Mesendoderm (in vitro differentiated cells): ENCODE measurements at regions not wholly inside any gene's neighbourhood (a gene's known extent, or its start where the extent isn't known, plus 50 kb on each side); places are given as distances from the start of the nearest gene placed in this dataset.

Experiments
- DNase-seq: peaks from one replicate; pipeline ENCODE4 v3.0.0; 2013
- H2AK5ac ChIP-seq: 2 replicates; pipeline ENCODE4 v1.6.1; 2013; ENCODE audit warnings: low read length, inconsistent platforms
- H2BK120ac ChIP-seq: 2 replicates; pipeline ENCODE4 v1.6.1; 2013; ENCODE audit warnings: low read depth, mild to moderate bottlenecking, low read length, moderate library complexity, mixed read lengths
- H2BK15ac ChIP-seq: replicated peaks from 2 replicates; pipeline ENCODE4 v1.6.1; 2013; ENCODE audit warnings: low read depth, mild to moderate bottlenecking, moderate library complexity
- H2BK5ac ChIP-seq: 2 replicates; pipeline ENCODE4 v1.6.1; 2013; ENCODE audit warnings: low read length, inconsistent platforms
- H3K18ac ChIP-seq: 2 replicates; pipeline ENCODE4 v1.6.1; 2013; ENCODE audit warnings: mild to moderate bottlenecking, low read length, mixed read lengths
- H3K23ac ChIP-seq: one replicate; pipeline ENCODE4 v1.6.1; 2013; ENCODE audit warnings: low read length
- H3K27ac ChIP-seq: 2 replicates; pipeline ENCODE4 v1.5.1; 2013; ENCODE audit warnings: low read depth, mild to moderate bottlenecking, inconsistent platforms, low read length, moderate library complexity
- H3K27me3 ChIP-seq: 2 replicates; pipeline ENCODE4 v1.6.1; 2013; ENCODE audit warnings: low read length, control low read depth, mild to moderate bottlenecking, inconsistent platforms; ENCODE audit not compliant: insufficient read depth, poor library complexity
- H3K36me3 ChIP-seq: 2 replicates; pipeline ENCODE4 v1.6.1; 2013; ENCODE audit warnings: low read length, inconsistent platforms; ENCODE audit not compliant: control insufficient read depth, insufficient read depth
- H3K4ac ChIP-seq: one replicate; pipeline ENCODE4 v1.6.1; 2013; ENCODE audit warnings: low read depth, mild to moderate bottlenecking, low read length, moderate library complexity
- H3K4me1 ChIP-seq: 2 replicates; pipeline ENCODE4 v1.6.1; 2013; ENCODE audit warnings: low read depth, low read length, inconsistent platforms; ENCODE audit not compliant: control insufficient read depth
- H3K4me2 ChIP-seq: 2 replicates; pipeline ENCODE4 v1.6.1; 2013; ENCODE audit warnings: low read length
- H3K4me3 ChIP-seq: 2 replicates; pipeline ENCODE4 v1.5.1; 2013; ENCODE audit warnings: mild to moderate bottlenecking, low read length
- H3K56ac ChIP-seq: one replicate; pipeline ENCODE4 v1.6.1; 2013; ENCODE audit warnings: low read length
- H3K79me1 ChIP-seq: 2 replicates; pipeline ENCODE4 v1.6.1; 2013; ENCODE audit warnings: low read length, inconsistent platforms
- H3K79me2 ChIP-seq: 2 replicates; pipeline ENCODE4 v1.6.1; 2013; ENCODE audit warnings: mild to moderate bottlenecking, low read length; ENCODE audit not compliant: control insufficient read depth, insufficient read depth
- H3K9ac ChIP-seq: 2 replicates; pipeline ENCODE4 v1.6.1; 2013; ENCODE audit warnings: low read length, inconsistent platforms
- H4K5ac ChIP-seq: one replicate; pipeline ENCODE4 v1.6.1; 2013; ENCODE audit warnings: low read length
- H4K8ac ChIP-seq: one replicate; pipeline ENCODE4 v1.6.1; 2013; ENCODE audit warnings: low read depth, mild to moderate bottlenecking, control low read depth, low read length, moderate library complexity
- WGBS: extraction: QIAGEN DNeasy Blood & Tissue Kit; methylation state at CpG from one replicate; pipeline ENCODE4 v1.1.7; 2013; ENCODE audit warnings: low lambda C conversion rate, missing lambda C conversion rate; ENCODE audit not compliant: insufficient coverage; ENCODE audit errors: extremely low coverage; 5-methylcytosine and 5-hydroxymethylcytosine counted together

DNA sequence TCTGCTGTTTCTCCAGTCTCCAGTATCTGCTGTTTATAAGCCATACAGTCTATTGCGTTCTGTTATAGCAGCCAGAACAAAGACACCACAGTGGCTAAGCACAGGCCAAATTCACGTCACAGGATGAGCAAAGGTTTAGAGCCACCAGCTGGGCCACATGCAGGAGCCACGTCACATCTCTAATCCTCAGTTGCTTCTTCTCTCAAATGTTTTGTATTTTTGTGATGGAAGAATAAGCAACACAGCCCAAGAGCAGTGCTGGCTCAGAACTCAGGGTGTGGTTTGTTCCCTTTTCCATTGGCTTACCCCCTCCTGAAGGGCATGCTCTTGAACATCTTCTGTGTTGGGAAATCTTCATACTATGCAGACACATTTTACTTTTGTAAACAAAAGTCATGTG, 309.4 kb upstream of the CDH5 start:
- no peak overlapping the region for H3K9ac ChIP-seq
- H4K8ac ChIP-seq = no peak overlapping the region
- no peak overlapping the region for H4K5ac ChIP-seq
- H3K4me1 ChIP-seq = no peaks in the 10 kb centered on the region
- H2BK15ac ChIP-seq = no peak overlapping the region
- H2BK5ac ChIP-seq = no peak overlapping the region
- no peak overlapping the region for H3K18ac ChIP-seq
- H3K4me3 ChIP-seq = no peak overlapping the region
- H3K36me3 ChIP-seq = no peaks in the 10 kb centered on the region
- H3K27ac ChIP-seq = no peak overlapping the region
- no peak overlapping the region for H2BK120ac ChIP-seq
- no peak overlapping the region for H3K4me2 ChIP-seq
- no peak overlapping the region for H3K56ac ChIP-seq
- no peak overlapping the region for H2AK5ac ChIP-seq
- H3K4ac ChIP-seq = no peak overlapping the region
- no peak overlapping the region for H3K23ac ChIP-seq
- H3K27me3 ChIP-seq = no peaks in the 10 kb centered on the region
- H3K79me1 ChIP-seq = no peaks in the 10 kb centered on the region
- H3K79me2 ChIP-seq = no peaks in the 10 kb centered on the region
- WGBS = no CpG with 5 or more reads among the region's 3 CpGs
- no peak for DNase-seq

DNA sequence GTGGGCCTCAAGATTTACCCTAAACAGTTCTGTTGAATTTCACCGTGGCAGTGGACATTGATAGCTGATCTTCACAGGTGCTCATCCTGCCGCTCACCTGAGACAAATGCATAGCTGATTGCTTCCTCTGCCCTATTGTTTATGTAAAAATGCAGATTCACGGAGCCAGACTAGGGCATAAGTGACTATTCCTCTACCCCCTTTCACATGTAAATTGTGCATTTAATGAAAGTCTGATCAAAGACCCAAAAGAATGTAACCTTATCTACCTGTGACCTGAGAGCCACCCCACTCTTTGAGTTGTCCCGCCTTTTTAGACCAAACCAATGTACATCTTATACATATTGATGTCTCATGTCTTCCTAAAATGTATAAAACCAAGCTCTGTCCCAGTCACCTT, 312.4 kb upstream of the CDH5 start:
- H3K56ac ChIP-seq = no peak overlapping the region
- no CpG with 5 or more reads among the region's 4 CpGs for WGBS
- no peak overlapping the region for H3K4me3 ChIP-seq
- H3K23ac ChIP-seq = no peak overlapping the region
- H2AK5ac ChIP-seq = no peak overlapping the region
- no peaks in the 10 kb centered on the region for H3K27me3 ChIP-seq
- H3K4me1 ChIP-seq = no peaks in the 10 kb centered on the region
- H3K4ac ChIP-seq = no peak overlapping the region
- no peak overlapping the region for H3K18ac ChIP-seq
- H2BK15ac ChIP-seq = no peak overlapping the region
- H4K5ac ChIP-seq = no peak overlapping the region
- no peaks in the 10 kb centered on the region for H3K79me1 ChIP-seq
- no peak overlapping the region for H3K9ac ChIP-seq
- no peak overlapping the region for H3K27ac ChIP-seq
- peak; percentile 37 for DNase-seq
- H2BK5ac ChIP-seq = no peak overlapping the region
- no peak overlapping the region for H3K4me2 ChIP-seq
- no peaks in the 10 kb centered on the region for H3K79me2 ChIP-seq
- no peaks in the 10 kb centered on the region for H3K36me3 ChIP-seq
- no peak overlapping the region for H2BK120ac ChIP-seq
- no peak overlapping the region for H4K8ac ChIP-seq

DNA sequence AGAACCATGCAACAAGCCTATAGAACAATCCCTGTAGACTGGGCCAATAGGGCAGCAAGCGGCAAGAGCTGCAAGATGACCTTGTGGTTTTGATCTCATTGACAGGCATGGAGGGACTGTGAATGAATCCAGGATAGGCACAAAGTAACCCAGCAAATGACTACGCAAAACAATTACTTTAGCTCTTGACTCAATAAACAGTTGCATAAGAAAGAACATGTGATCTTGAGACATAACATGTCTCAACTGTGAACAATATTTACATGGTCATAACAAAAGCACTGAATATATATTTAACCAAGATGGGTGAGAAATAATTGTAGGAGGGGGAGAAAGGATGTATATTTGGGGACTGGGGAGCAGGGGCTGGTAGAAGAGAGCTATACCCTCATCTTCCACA, 313.7 kb upstream of the CDH5 start:
- no peak overlapping the region for H3K23ac ChIP-seq
- H3K4ac ChIP-seq = no peak overlapping the region
- no peak overlapping the region for H2AK5ac ChIP-seq
- H3K79me1 ChIP-seq = no peaks in the 10 kb centered on the region
- H3K36me3 ChIP-seq = no peaks in the 10 kb centered on the region
- no peak overlapping the region for H3K4me3 ChIP-seq
- no peaks in the 10 kb centered on the region for H3K79me2 ChIP-seq
- no peaks in the 10 kb centered on the region for H3K4me1 ChIP-seq
- H4K8ac ChIP-seq = no peak overlapping the region
- no peak overlapping the region for H3K9ac ChIP-seq
- no peak overlapping the region for H3K4me2 ChIP-seq
- H3K27ac ChIP-seq = no peak overlapping the region
- no peak overlapping the region for H4K5ac ChIP-seq
- H3K18ac ChIP-seq = no peak overlapping the region
- no peak for DNase-seq
- no peak overlapping the region for H2BK5ac ChIP-seq
- no peak overlapping the region for H2BK15ac ChIP-seq
- H3K27me3 ChIP-seq = no peaks in the 10 kb centered on the region
- no CpG with 5 or more reads among the region's 2 CpGs for WGBS
- H2BK120ac ChIP-seq = no peak overlapping the region
- H3K56ac ChIP-seq = no peak overlapping the region

DNA sequence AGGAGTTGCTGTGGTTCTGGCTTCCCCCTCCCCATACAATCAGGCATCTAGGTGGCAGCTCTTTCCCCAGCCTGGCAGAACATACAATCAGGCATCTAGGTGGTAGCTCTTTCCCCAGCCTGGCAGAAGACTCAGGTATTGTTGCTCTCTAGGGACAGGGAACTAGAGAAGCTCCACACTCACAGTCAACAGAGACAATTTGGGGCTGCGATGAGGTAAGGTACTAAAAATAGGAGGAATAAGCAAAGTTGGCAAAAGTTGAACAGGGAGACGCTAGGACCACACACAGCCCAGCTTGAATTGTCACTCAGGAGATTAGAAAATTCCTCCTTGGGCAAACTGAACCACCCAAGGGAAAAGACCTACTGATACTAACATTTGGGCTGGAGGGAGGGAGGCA, 315.5 kb upstream of the CDH5 start:
- H3K4ac ChIP-seq = no peak overlapping the region
- H3K27me3 ChIP-seq = no peaks in the 10 kb centered on the region
- no peak overlapping the region for H2AK5ac ChIP-seq
- no peak overlapping the region for H3K56ac ChIP-seq
- no CpG with 5 or more reads among the region's 2 CpGs for WGBS
- H4K8ac ChIP-seq = no peak overlapping the region
- H3K79me2 ChIP-seq = no peaks in the 10 kb centered on the region
- H3K79me1 ChIP-seq = no peaks in the 10 kb centered on the region
- H2BK120ac ChIP-seq = no peak overlapping the region
- H3K9ac ChIP-seq = no peak overlapping the region
- H3K18ac ChIP-seq = no peak overlapping the region
- DNase-seq = no peak
- H3K4me3 ChIP-seq = no peak overlapping the region
- no peaks in the 10 kb centered on the region for H3K4me1 ChIP-seq
- no peaks in the 10 kb centered on the region for H3K36me3 ChIP-seq
- H3K4me2 ChIP-seq = no peak overlapping the region
- no peak overlapping the region for H2BK15ac ChIP-seq
- no peak overlapping the region for H4K5ac ChIP-seq
- H2BK5ac ChIP-seq = no peak overlapping the region
- H3K23ac ChIP-seq = no peak overlapping the region
- H3K27ac ChIP-seq = no peak overlapping the region

DNA sequence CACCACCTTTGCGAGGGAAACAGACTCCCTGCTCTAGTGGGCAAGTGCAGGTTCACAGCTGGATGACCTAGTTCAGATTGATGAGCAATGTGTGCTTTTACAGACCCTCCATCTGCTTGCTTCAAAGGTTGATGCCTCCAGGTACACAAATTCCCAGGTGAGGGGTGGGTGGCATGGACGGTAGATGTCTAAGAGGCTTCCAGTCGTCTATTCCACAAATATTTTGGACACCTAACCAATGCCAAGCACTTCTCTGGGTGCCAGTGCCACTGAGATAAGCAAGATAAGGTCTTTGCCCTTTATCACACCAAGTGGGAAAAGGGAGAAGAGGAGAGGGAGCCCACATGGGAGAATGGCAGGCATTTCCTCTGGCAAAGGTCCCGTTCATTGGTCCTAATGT, 316.6 kb upstream of the CDH5 start:
- no peak overlapping the region for H2BK15ac ChIP-seq
- H2BK5ac ChIP-seq = no peak overlapping the region
- no peak overlapping the region for H4K5ac ChIP-seq
- no peak overlapping the region for H3K18ac ChIP-seq
- no peaks in the 10 kb centered on the region for H3K36me3 ChIP-seq
- no peak overlapping the region for H2BK120ac ChIP-seq
- no peaks in the 10 kb centered on the region for H3K79me2 ChIP-seq
- no CpG with 5 or more reads among the region's 4 CpGs for WGBS
- no peaks in the 10 kb centered on the region for H3K79me1 ChIP-seq
- no peaks in the 10 kb centered on the region for H3K4me1 ChIP-seq
- no peak for DNase-seq
- H3K23ac ChIP-seq = no peak overlapping the region
- no peak overlapping the region for H3K27ac ChIP-seq
- H3K9ac ChIP-seq = no peak overlapping the region
- no peaks in the 10 kb centered on the region for H3K27me3 ChIP-seq
- H3K56ac ChIP-seq = no peak overlapping the region
- H3K4me3 ChIP-seq = no peak overlapping the region
- H3K4ac ChIP-seq = no peak overlapping the region
- no peak overlapping the region for H3K4me2 ChIP-seq
- no peak overlapping the region for H2AK5ac ChIP-seq
- H4K8ac ChIP-seq = no peak overlapping the region

DNA sequence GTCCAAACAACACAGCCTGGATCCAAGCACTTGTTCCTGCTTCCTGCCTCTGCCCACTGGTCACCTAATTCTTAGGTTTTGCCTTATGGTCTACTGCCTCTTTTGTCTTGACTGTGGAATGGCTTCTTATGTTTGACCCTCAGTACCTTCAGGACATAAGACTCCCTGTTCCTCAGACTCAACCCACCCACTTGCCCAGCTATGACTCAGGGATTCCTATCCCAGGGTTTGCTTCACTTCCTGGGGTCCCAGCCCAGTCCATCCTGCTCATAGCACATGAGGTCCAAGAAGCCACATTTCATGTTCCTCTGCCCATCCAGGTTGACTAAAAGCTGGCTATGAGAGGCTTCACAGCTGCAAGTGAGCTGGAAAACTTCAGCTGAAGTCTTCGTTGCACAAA, 320.9 kb upstream of the CDH5 start:
- H3K27ac ChIP-seq = no peak overlapping the region
- H4K8ac ChIP-seq = no peak overlapping the region
- H3K56ac ChIP-seq = no peak overlapping the region
- H3K4ac ChIP-seq = no peak overlapping the region
- H3K79me1 ChIP-seq = no peaks in the 10 kb centered on the region
- H3K4me2 ChIP-seq = no peak overlapping the region
- no peaks in the 10 kb centered on the region for H3K79me2 ChIP-seq
- no peak overlapping the region for H3K4me3 ChIP-seq
- H3K4me1 ChIP-seq = no peaks in the 10 kb centered on the region
- DNase-seq = no peak
- H3K18ac ChIP-seq = no peak overlapping the region
- no peaks in the 10 kb centered on the region for H3K36me3 ChIP-seq
- no CpG with 5 or more reads among the region's 1 CpG for WGBS
- no peak overlapping the region for H2AK5ac ChIP-seq
- H3K23ac ChIP-seq = no peak overlapping the region
- H3K27me3 ChIP-seq = no peaks in the 10 kb centered on the region
- no peak overlapping the region for H3K9ac ChIP-seq
- no peak overlapping the region for H2BK5ac ChIP-seq
- no peak overlapping the region for H2BK120ac ChIP-seq
- H4K5ac ChIP-seq = no peak overlapping the region
- no peak overlapping the region for H2BK15ac ChIP-seq
